K562 (cell line): ENCODE measurements at regions not wholly inside any gene's neighbourhood (a gene's known extent, or its start where the extent isn't known, plus 50 kb on each side); places are given as distances from the start of the nearest gene placed in this dataset.

Experiments used
- ATAC-seq: fragments of 200-7000 bp; cut with Tn5 transposase; 3 replicates; pipeline ENCODE4 v1.9.1; 2020; ENCODE audit warnings: moderate library complexity
- BruUV-seq: library from RNA; stranded (reverse); fragments of 400-500 nt; replicated peaks from 2 replicates; lab custom pipeline; 2021; lab: Mats Ljungman, UMichigan
- CTCF ChIA-PET: fragments of 300-600 bp; formaldehyde crosslinking; extraction: SDS; loops from one replicate; lab custom pipeline; 2021; ENCODE audit warnings: low intra/inter-chr PET ratio; lab: Yijun Ruan, JAX
- POLR2A ChIA-PET: fragments of 300-600, 350-650 bp; sonication (Branson Sonifier 250); formaldehyde crosslinking; extraction: SDS; loops from one replicate; lab custom pipeline; 2021; ENCODE audit warnings: antibody characterized with exemption, inconsistent platforms; lab: Yijun Ruan, JAX
- DNase-seq, 4 experiments: peaks; one replicate each; pipeline versions ENCODE4 v3.0.0 to v3.0.0-alpha.2; 2011 to 2018; ENCODE audit warnings: low spot score in 3 of 4, mixed read lengths in 3 of 4; ENCODE audit errors: extremely low read depth in 1 of 4
- FAIRE-seq: peaks from 2 replicates; lab custom pipeline; 2011; peaks lifted over from hg19 to GRCh38; lab: Jason Lieb, UNC
- H2AFZ ChIP-seq: 2 replicates; pipeline ENCODE4 v1.6.0; 2011; ENCODE audit warnings: low read depth, low read length, control low read depth, inconsistent platforms
- H3K27ac ChIP-seq: fragments of 200-600 bp; 3 replicates; pipeline ENCODE4 v1.8.0; 2011; ENCODE audit warnings: low read depth, mild to moderate bottlenecking, control low read depth, inconsistent platforms, low read length, moderate library complexity, mixed read lengths; ENCODE audit errors: extremely low read depth
- H3K27me3 ChIP-seq, 2 experiments: fragments of 300-600 bp in 1 of 2; 2 replicates in 1 of 2; 3 replicates in 1 of 2; pipeline versions ENCODE4 v1.6.0 to v1.8.0; 2011; ENCODE audit warnings: inconsistent platforms in 2 of 2, low read length in 2 of 2, mild to moderate bottlenecking in 1 of 2, mixed read lengths in 1 of 2, moderate library complexity in 1 of 2; ENCODE audit not compliant: control insufficient read depth in 2 of 2, insufficient read depth in 2 of 2
- H3K36me3 ChIP-seq: fragments of 300-600 bp; 3 replicates; pipeline ENCODE4 v1.8.0; 2011; ENCODE audit warnings: mild to moderate bottlenecking, low read length, inconsistent platforms; ENCODE audit not compliant: control insufficient read depth, insufficient read depth
- H3K4me1 ChIP-seq, 2 experiments: fragments of 200-600 bp in 1 of 2; replicated peaks in 1 of 2; 2 replicates in 1 of 2; 3 replicates in 1 of 2; pipeline versions ENCODE4 v1.5.1 to v1.8.0; 2011; ENCODE audit warnings: inconsistent platforms in 2 of 2, low read length in 2 of 2, mild to moderate bottlenecking in 1 of 2, mixed read lengths in 1 of 2, moderate library complexity in 1 of 2; ENCODE audit not compliant: control insufficient read depth in 2 of 2, insufficient read depth in 2 of 2
- H3K4me2 ChIP-seq: 2 replicates; pipeline ENCODE4 v1.6.1; 2011; ENCODE audit warnings: low read length, control low read depth, inconsistent platforms, mixed read lengths; ENCODE audit not compliant: insufficient read depth
- H3K4me3 ChIP-seq: fragments of 200-600 bp; sonication (generic), shearing (Covaris generic); 2 replicates; pipeline ENCODE4 v1.5.1; 2016; ENCODE audit warnings: control low read depth, inconsistent platforms
- H3K79me2 ChIP-seq: fragments of 200-600 bp; 3 replicates; pipeline ENCODE4 v1.8.0; 2011; ENCODE audit warnings: low read length, inconsistent platforms; ENCODE audit not compliant: control insufficient read depth, insufficient read depth
- H3K9ac ChIP-seq, 2 experiments: 2 replicates each; pipeline versions ENCODE4 v1.6.0 to v1.6.1; 2011; ENCODE audit warnings: low read depth in 2 of 2, low read length in 2 of 2, control low read depth in 1 of 2, inconsistent platforms in 1 of 2, mild to moderate bottlenecking in 1 of 2, mixed read lengths in 1 of 2; ENCODE audit not compliant: insufficient read depth in 1 of 2
- H3K9me1 ChIP-seq: one replicate; pipeline ENCODE4 v1.6.0; 2011; ENCODE audit warnings: inconsistent platforms, mild to moderate bottlenecking, low read length, moderate library complexity; ENCODE audit not compliant: control insufficient read depth, insufficient read depth
- H3K9me3 ChIP-seq: replicated peaks from 2 replicates; pipeline ENCODE4 v1.5.1; 2011; ENCODE audit warnings: low read depth, low read length, inconsistent platforms; ENCODE audit not compliant: control insufficient read depth, insufficient read depth
- H4K20me1 ChIP-seq: replicated peaks from 2 replicates; pipeline ENCODE4 v1.6.1; 2011; ENCODE audit warnings: low read length, inconsistent platforms, mixed read lengths; ENCODE audit not compliant: control insufficient read depth, insufficient read depth
- ARID2 ChIP-seq: fragments of 450-650 bp; IDR thresholded peaks from 2 replicates; pipeline ENCODE4 v1.6.1; 2017; ENCODE audit warnings: antibody characterized with exemption, mild to moderate bottlenecking
- ARNT ChIP-seq, 2 experiments: fragments of 450-650 bp; IDR thresholded peaks; 2 replicates each; pipeline ENCODE4 v1.6.1; 2016; ENCODE audit warnings: mild to moderate bottlenecking in 1 of 2
- BCOR ChIP-seq: fragments of 450-650 bp; IDR thresholded peaks from 2 replicates; pipeline ENCODE4 v1.6.1; 2016
- ETV5 ChIP-seq: sonication (generic); formaldehyde crosslinking; IDR thresholded peaks from 2 replicates; pipeline ENCODE4 v1.4.0; 2020; ENCODE audit warnings: low read depth, mild to moderate bottlenecking, missing genetic modification reagents
- FOXA3 ChIP-seq, 2 experiments: fragments of 450-650 bp in 1 of 2; sonication (generic) in 1 of 2; formaldehyde crosslinking; IDR thresholded peaks in 1 of 2; conservative IDR thresholded peaks in 1 of 2; 2 replicates each; pipeline versions ENCODE4 v1.4.0 to v1.8.0; 2020 to 2022; ENCODE audit warnings: mild to moderate bottlenecking in 2 of 2, missing genetic modification reagents in 1 of 2
- HIVEP1 ChIP-seq: fragments of 250-450 bp; sonication (Bioruptor Pico); IDR thresholded peaks from 2 replicates; pipeline ENCODE4 v1.4.0; 2020; ENCODE audit warnings: mild to moderate bottlenecking
- MAFG ChIP-seq: fragments of 450-650 bp; conservative IDR thresholded peaks from 2 replicates; pipeline ENCODE4 v1.6.1; 2016; ENCODE audit warnings: missing genetic modification characterization, missing compliant biosample characterization
- NONO ChIP-seq, 2 experiments: fragments of 200-400 bp in 1 of 2; fragments of 450-650 bp in 1 of 2; formaldehyde crosslinking in 1 of 2; IDR thresholded peaks; 2 replicates each; pipeline ENCODE4 v1.6.1; 2017; ENCODE audit warnings: low read depth in 2 of 2, mild to moderate bottlenecking in 2 of 2, moderate library complexity in 2 of 2, low read length in 1 of 2
- RAD21 ChIP-seq, 2 experiments: fragments of 250-450 bp in 1 of 2; fragments of 450-650 bp in 1 of 2; sonication (Bioruptor Pico) in 1 of 2; formaldehyde crosslinking in 1 of 2; IDR thresholded peaks in 1 of 2; conservative IDR thresholded peaks in 1 of 2; 2 replicates each; pipeline versions ENCODE4 v1.4.0 to v1.8.0; 2020 to 2022; ENCODE audit warnings: mild to moderate bottlenecking in 2 of 2, moderate library complexity in 1 of 2
- RFX5 ChIP-seq: IDR thresholded peaks from 2 replicates; pipeline ENCODE4 v1.6.1; 2011; ENCODE audit warnings: low read depth, mild to moderate bottlenecking, improper control_type of control experiment, low read length
- SMAD4 ChIP-seq: fragments of 250-450 bp; sonication (Bioruptor Pico); conservative IDR thresholded peaks from 2 replicates; pipeline ENCODE4 v1.8.0; 2021; ENCODE audit warnings: inconsistent platforms, mild to moderate bottlenecking, moderate library complexity
- TOE1 ChIP-seq, 2 experiments: fragments of 450-650 bp in 1 of 2; sonication (generic) in 1 of 2; formaldehyde crosslinking in 1 of 2; IDR thresholded peaks; 2 replicates each; pipeline versions ENCODE4 v1.7.1 to v1.8.0; 2016 to 2022; ENCODE audit warnings: borderline replicate concordance in 2 of 2, mild to moderate bottlenecking in 2 of 2, antibody characterized with exemption in 1 of 2, inconsistent platforms in 1 of 2, low read depth in 1 of 2, missing genetic modification reagents in 1 of 2, moderate library complexity in 1 of 2
- ZNF253 ChIP-seq: fragments of 250-450 bp; sonication (Bioruptor Pico); conservative IDR thresholded peaks from 2 replicates; pipeline ENCODE4 v1.6.1; 2021; ENCODE audit warnings: mild to moderate bottlenecking
- ZNF780A ChIP-seq: fragments of 250-450 bp; sonication (Bioruptor Pico); IDR thresholded peaks from 2 replicates; pipeline ENCODE4 v1.5.0; 2021; ENCODE audit warnings: mild to moderate bottlenecking
- WGBS: fragments of 100-300 bp; shearing (Covaris generic); methylation state at CpG from one replicate; pipeline ENCODE4 v1.1.6; 2016; ENCODE audit warnings: low coverage, mixed read lengths; ENCODE audit not compliant: insufficient coverage; ENCODE audit errors: missing lambda C conversion rate; 5-methylcytosine and 5-hydroxymethylcytosine counted together
- in situ Hi-C: fragments of 300-500 bp; cut with MboI; formaldehyde crosslinking; loops from 4 replicates; pipeline ENCODE4 v1.15.0; 2018; ENCODE audit warnings: inconsistent platforms, mixed read lengths
- intact Hi-C: fragments of 100-400 bp; cut with micrococcal nuclease; formaldehyde crosslinking; loops from 2 replicates; pipeline ENCODE4 v1.14.2; 2022
- TF ChIP-seq, protein P1 (sequence below), 2 experiments: IDR thresholded peaks; 2 replicates each; pipeline ENCODE4 v1.6.1; 2011; ENCODE audit warnings: borderline replicate concordance in 1 of 2, control low read depth in 1 of 2, low read depth in 1 of 2, low read length in 1 of 2, mild to moderate bottlenecking in 1 of 2, mixed read lengths in 1 of 2, moderate library complexity in 1 of 2; ENCODE audit not compliant: insufficient read depth in 1 of 2, insufficient read length in 1 of 2, poor library complexity in 1 of 2, severe bottlenecking in 1 of 2; ENCODE audit errors: extremely low read depth in 1 of 2

DNA sequence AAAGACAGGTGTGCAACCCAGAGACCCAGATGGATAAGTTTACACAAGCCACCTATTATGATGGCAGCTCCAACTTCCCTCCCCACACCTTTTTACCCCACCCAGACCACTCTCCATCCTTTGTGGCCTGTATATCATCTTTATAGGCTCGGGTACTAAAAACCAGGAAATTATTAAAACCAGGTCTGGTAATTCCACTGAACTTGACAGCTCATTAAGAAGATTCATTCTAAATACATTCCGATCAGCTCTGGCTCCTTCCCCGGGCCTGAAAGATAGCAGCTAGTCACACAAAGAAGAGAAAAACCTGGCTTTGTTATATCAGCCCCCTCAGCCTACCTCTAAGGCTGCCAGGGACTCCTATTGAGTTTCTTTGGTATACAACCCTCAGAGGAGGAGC lies 67.9 kb upstream of the API5 start:
- DNase-seq (no peak), FAIRE-seq (no peak), ATAC-seq (no peak)
- Histone ChIP-seq H3K27me3 (no peaks in the 10 kb centered on the region), H3K4me3 (no peak overlapping the region), H2AFZ (no peak overlapping the region), H3K9me1 (no peaks in the 10 kb centered on the region), H4K20me1 (no peaks in the 10 kb centered on the region), H3K4me2 (no peak overlapping the region), H3K9ac (no peak overlapping the region), H3K4me1 (no peaks in the 10 kb centered on the region), H3K36me3 (no peaks in the 10 kb centered on the region), H3K79me2 (no peaks in the 10 kb centered on the region), H3K9me3 (no peaks in the 10 kb centered on the region), H3K27ac (no peak overlapping the region)
- TF ChIP-seq HIVEP1, result no peak
- no peak for TF ChIP-seq RAD21 (CRISPR knock-in tag; conservative IDR thresholded peaks at IDR 0.05 in 1 of 2, IDR thresholded peaks at IDR 0.05 in 1 of 2)
- TF ChIP-seq ETV5 (CRISPR knock-in tag), result no peak
- no peak for TF ChIP-seq ARNT (IDR thresholded peaks at IDR 0.05)
- TF ChIP-seq, protein P1, sequence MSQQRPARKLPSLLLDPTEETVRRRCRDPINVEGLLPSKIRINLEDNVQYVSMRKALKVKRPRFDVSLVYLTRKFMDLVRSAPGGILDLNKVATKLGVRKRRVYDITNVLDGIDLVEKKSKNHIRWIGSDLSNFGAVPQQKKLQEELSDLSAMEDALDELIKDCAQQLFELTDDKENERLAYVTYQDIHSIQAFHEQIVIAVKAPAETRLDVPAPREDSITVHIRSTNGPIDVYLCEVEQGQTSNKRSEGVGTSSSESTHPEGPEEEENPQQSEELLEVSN (IDR thresholded peaks at IDR 0.05; ENCODE audit: borderline replicate concordance in 1 of 2, extremely low read depth in 1 of 2, insufficient read depth in 1 of 2, insufficient read length in 1 of 2, low read depth in 1 of 2, low read length in 1 of 2, poor library complexity in 1 of 2, severe bottlenecking in 1 of 2), result no peak
- TF ChIP-seq FOXA3 (CRISPR knock-in tag; conservative IDR thresholded peaks at IDR 0.05 in 1 of 2, IDR thresholded peaks at IDR 0.05 in 1 of 2), result no peak
- no peak for TF ChIP-seq MAFG (tag)
- TF ChIP-seq SMAD4 (CRISPR knock-in tag), result no peak
- TF ChIP-seq RFX5, result no peak
- no peak for TF ChIP-seq BCOR
- TF ChIP-seq ZNF253 (CRISPR knock-in tag), result no peak
- TF ChIP-seq TOE1 (IDR thresholded peaks at IDR 0.05; ENCODE audit: borderline replicate concordance), result no peak
- no peak for TF ChIP-seq TOE1 (CRISPR knock-in tag; IDR thresholded peaks at IDR 0.05; ENCODE audit: borderline replicate concordance, low read depth)
- TF ChIP-seq ARID2, result no peak
- TF ChIP-seq ZNF780A, result no peak
- no peak for TF ChIP-seq NONO (IDR thresholded peaks at IDR 0.05; ENCODE audit: low read depth in 2 of 2, low read length in 1 of 2)
- WGBS, result 0% methylated on average over 3 of the region's 3 CpGs
- no TSS peak for BruUV-seq
- intact Hi-C loops (no loop called here), in situ Hi-C loops (no loop called here)
- ChIA-PET CTCF (no interaction called here), POLR2A (interaction anchor here (0.6 kb wide), 1 partner anchor 12 kb away, joined by 3 read pairs; no protein-coding TSS in a partner anchor)
